Loucy (cell line): ENCODE measurements at regions not wholly inside any gene's neighbourhood (a gene's known extent, or its start where the extent isn't known, plus 50 kb on each side); places are given as distances from the start of the nearest gene placed in this dataset.

Experiments
- H2AFZ ChIP-seq: fragments of 200-600 bp; sonication (generic); 2 replicates; pipeline ENCODE4 v1.6.0; 2016; ENCODE audit warnings: antibody characterized with exemption, mild to moderate bottlenecking, low read length, moderate library complexity
- H3F3A ChIP-seq: fragments of 200-600 bp; 2 replicates; pipeline ENCODE4 v1.6.0; 2016; ENCODE audit warnings: antibody characterized with exemption, low read depth, mild to moderate bottlenecking
- H3K27me3 ChIP-seq: fragments of 200-600 bp; sonication (generic); 2 replicates; pipeline ENCODE4 v1.6.1; 2014; ENCODE audit warnings: low read length, mild to moderate bottlenecking; ENCODE audit not compliant: insufficient read depth, poor library complexity, severe bottlenecking
- H3K36me3 ChIP-seq: fragments of 200-600 bp; sonication (generic); 2 replicates; pipeline ENCODE4 v1.6.1; 2016; ENCODE audit warnings: low read length; ENCODE audit not compliant: insufficient read depth
- H3K4me1 ChIP-seq: fragments of 200-600 bp; sonication (generic); 2 replicates; pipeline ENCODE4 v1.5.1; 2014; ENCODE audit warnings: low read length, mild to moderate bottlenecking; ENCODE audit not compliant: insufficient read depth, poor library complexity, severe bottlenecking
- H3K4me2 ChIP-seq: fragments of 200-600 bp; sonication (generic); 2 replicates; pipeline ENCODE4 v1.6.0; 2014; ENCODE audit warnings: antibody characterized with exemption, low read length, low read depth, mild to moderate bottlenecking; ENCODE audit not compliant: poor library complexity, severe bottlenecking
- H3K4me3 ChIP-seq: fragments of 200-600 bp; sonication (generic); 2 replicates; pipeline ENCODE4 v1.5.1; 2014; ENCODE audit warnings: low read length, mild to moderate bottlenecking, mixed read lengths; ENCODE audit not compliant: poor library complexity, severe bottlenecking
- H3K79me2 ChIP-seq: fragments of 200-600 bp; sonication (generic); 2 replicates; pipeline ENCODE4 v1.6.1; 2014; ENCODE audit warnings: low read length; ENCODE audit not compliant: insufficient read depth
- H3K9ac ChIP-seq: fragments of 200-600 bp; sonication (generic); 2 replicates; pipeline ENCODE4 v1.6.0; 2014; ENCODE audit warnings: mild to moderate bottlenecking, low read depth, low read length, moderate library complexity; ENCODE audit not compliant: poor library complexity, severe bottlenecking
- H3K9me2 ChIP-seq: fragments of 200-600 bp; sonication (generic); replicated peaks from 2 replicates; pipeline ENCODE4 v1.6.1; 2016; ENCODE audit warnings: low read depth, low read length, mixed read lengths
- H3K9me3 ChIP-seq: fragments of 200-600 bp; sonication (generic); 2 replicates; pipeline ENCODE4 v1.6.1; 2014; ENCODE audit warnings: mild to moderate bottlenecking, antibody characterized with exemption, low read length, low read depth; ENCODE audit not compliant: insufficient read depth
- H4K20me1 ChIP-seq: fragments of 200-600 bp; sonication (generic); 2 replicates; pipeline ENCODE4 v1.6.0; 2014; ENCODE audit warnings: antibody characterized with exemption, low read length, mild to moderate bottlenecking; ENCODE audit not compliant: insufficient read depth, poor library complexity, severe bottlenecking
- CTCF ChIP-seq: fragments of 200-600 bp; sonication (generic); conservative IDR thresholded peaks from 2 replicates; pipeline ENCODE4 v1.5.1; 2014; ENCODE audit warnings: mild to moderate bottlenecking, antibody characterized with exemption, low read length
- EZH2phosphoT487 ChIP-seq: fragments of 200-600 bp; IDR thresholded peaks from 2 replicates; pipeline ENCODE4 v1.6.1; 2018; ENCODE audit warnings: antibody characterized with exemption, mild to moderate bottlenecking, moderate library complexity, borderline replicate concordance

- no peaks in the 10 kb centered on the region for H3K79me2 ChIP-seq
- H3K9me3 ChIP-seq = no peaks in the 10 kb centered on the region
- no peaks in the 10 kb centered on the region for H4K20me1 ChIP-seq
- H3K9ac ChIP-seq = no peak overlapping the region
- H3K36me3 ChIP-seq = no peaks in the 10 kb centered on the region
- no peaks in the 10 kb centered on the region for H3K27me3 ChIP-seq
- no peaks in the 10 kb centered on the region for H3K9me2 ChIP-seq
- no peak overlapping the region for H3K4me3 ChIP-seq
- no peaks in the 10 kb centered on the region for H3F3A ChIP-seq
- H3K4me2 ChIP-seq = no peak overlapping the region
- TF ChIP-seq CTCF = no peak
- TF ChIP-seq EZH2phosphoT487 = no peak
- no peak overlapping the region for H2AFZ ChIP-seq
- no peaks in the 10 kb centered on the region for H3K4me1 ChIP-seq
These were observed 252.4 kb upstream of the IRAK1BP1 start for GRCh38 chr6:78614961-78615360.

GRCh38 chr6:78615430-78615904 lies 251.9 kb upstream of the IRAK1BP1 start:
- Histone ChIP-seq H3K27me3 (no peaks in the 10 kb centered on the region), H4K20me1 (no peaks in the 10 kb centered on the region), H3K79me2 (no peaks in the 10 kb centered on the region), H2AFZ (no peak overlapping the region), H3K9me2 (no peaks in the 10 kb centered on the region), H3F3A (no peaks in the 10 kb centered on the region), H3K9me3 (no peaks in the 10 kb centered on the region), H3K4me1 (no peaks in the 10 kb centered on the region), H3K4me2 (no peak overlapping the region), H3K9ac (no peak overlapping the region), H3K4me3 (no peak overlapping the region), H3K36me3 (no peaks in the 10 kb centered on the region)
- TF ChIP-seq EZH2phosphoT487 (no peak), CTCF (no peak)

- no peak for TF ChIP-seq CTCF
- H3K4me2 ChIP-seq = no peak overlapping the region
These were observed 248.4 kb upstream of the IRAK1BP1 start for GRCh38 chr6:78618970-78619369.

More at GRCh38 chr6:78618970-78619369, 248.4 kb upstream of the IRAK1BP1 start:
- Histone ChIP-seq H3K27me3 (no peaks in the 10 kb centered on the region), H4K20me1 (no peaks in the 10 kb centered on the region), H3K4me1 (no peaks in the 10 kb centered on the region), H3K79me2 (no peaks in the 10 kb centered on the region), H3K36me3 (no peaks in the 10 kb centered on the region), H3K9me2 (no peaks in the 10 kb centered on the region), H3K9ac (no peak overlapping the region), H3F3A (no peaks in the 10 kb centered on the region), H3K9me3 (no peaks in the 10 kb centered on the region), H2AFZ (no peak overlapping the region), H3K4me3 (no peak overlapping the region)
